Loucy (cell line): ENCODE measurements at regions not wholly inside any gene's neighbourhood (a gene's known extent, or its start where the extent isn't known, plus 50 kb on each side); places are given as distances from the start of the nearest gene placed in this dataset.

Source experiments
- H2AFZ ChIP-seq: fragments of 200-600 bp; sonication (generic); 2 replicates; pipeline ENCODE4 v1.6.0; 2016; ENCODE audit warnings: antibody characterized with exemption, mild to moderate bottlenecking, low read length, moderate library complexity
- H3F3A ChIP-seq: fragments of 200-600 bp; 2 replicates; pipeline ENCODE4 v1.6.0; 2016; ENCODE audit warnings: antibody characterized with exemption, low read depth, mild to moderate bottlenecking
- H3K27me3 ChIP-seq: fragments of 200-600 bp; sonication (generic); 2 replicates; pipeline ENCODE4 v1.6.1; 2014; ENCODE audit warnings: low read length, mild to moderate bottlenecking; ENCODE audit not compliant: insufficient read depth, poor library complexity, severe bottlenecking
- H3K36me3 ChIP-seq: fragments of 200-600 bp; sonication (generic); 2 replicates; pipeline ENCODE4 v1.6.1; 2016; ENCODE audit warnings: low read length; ENCODE audit not compliant: insufficient read depth
- H3K4me1 ChIP-seq: fragments of 200-600 bp; sonication (generic); 2 replicates; pipeline ENCODE4 v1.5.1; 2014; ENCODE audit warnings: low read length, mild to moderate bottlenecking; ENCODE audit not compliant: insufficient read depth, poor library complexity, severe bottlenecking
- H3K4me2 ChIP-seq: fragments of 200-600 bp; sonication (generic); 2 replicates; pipeline ENCODE4 v1.6.0; 2014; ENCODE audit warnings: antibody characterized with exemption, low read length, low read depth, mild to moderate bottlenecking; ENCODE audit not compliant: poor library complexity, severe bottlenecking
- H3K4me3 ChIP-seq: fragments of 200-600 bp; sonication (generic); 2 replicates; pipeline ENCODE4 v1.5.1; 2014; ENCODE audit warnings: low read length, mild to moderate bottlenecking, mixed read lengths; ENCODE audit not compliant: poor library complexity, severe bottlenecking
- H3K79me2 ChIP-seq: fragments of 200-600 bp; sonication (generic); 2 replicates; pipeline ENCODE4 v1.6.1; 2014; ENCODE audit warnings: low read length; ENCODE audit not compliant: insufficient read depth
- H3K9ac ChIP-seq: fragments of 200-600 bp; sonication (generic); 2 replicates; pipeline ENCODE4 v1.6.0; 2014; ENCODE audit warnings: mild to moderate bottlenecking, low read depth, low read length, moderate library complexity; ENCODE audit not compliant: poor library complexity, severe bottlenecking
- H3K9me2 ChIP-seq: fragments of 200-600 bp; sonication (generic); replicated peaks from 2 replicates; pipeline ENCODE4 v1.6.1; 2016; ENCODE audit warnings: low read depth, low read length, mixed read lengths
- H3K9me3 ChIP-seq: fragments of 200-600 bp; sonication (generic); 2 replicates; pipeline ENCODE4 v1.6.1; 2014; ENCODE audit warnings: mild to moderate bottlenecking, antibody characterized with exemption, low read length, low read depth; ENCODE audit not compliant: insufficient read depth
- H4K20me1 ChIP-seq: fragments of 200-600 bp; sonication (generic); 2 replicates; pipeline ENCODE4 v1.6.0; 2014; ENCODE audit warnings: antibody characterized with exemption, low read length, mild to moderate bottlenecking; ENCODE audit not compliant: insufficient read depth, poor library complexity, severe bottlenecking
- EZH2phosphoT487 ChIP-seq: fragments of 200-600 bp; IDR thresholded peaks from 2 replicates; pipeline ENCODE4 v1.6.1; 2018; ENCODE audit warnings: antibody characterized with exemption, mild to moderate bottlenecking, moderate library complexity, borderline replicate concordance
- TF ChIP-seq, protein P1 (sequence below): fragments of 200-600 bp; sonication (generic); conservative IDR thresholded peaks from 2 replicates; pipeline ENCODE4 v1.5.1; 2014; ENCODE audit warnings: mild to moderate bottlenecking, antibody characterized with exemption, low read length

DNA sequence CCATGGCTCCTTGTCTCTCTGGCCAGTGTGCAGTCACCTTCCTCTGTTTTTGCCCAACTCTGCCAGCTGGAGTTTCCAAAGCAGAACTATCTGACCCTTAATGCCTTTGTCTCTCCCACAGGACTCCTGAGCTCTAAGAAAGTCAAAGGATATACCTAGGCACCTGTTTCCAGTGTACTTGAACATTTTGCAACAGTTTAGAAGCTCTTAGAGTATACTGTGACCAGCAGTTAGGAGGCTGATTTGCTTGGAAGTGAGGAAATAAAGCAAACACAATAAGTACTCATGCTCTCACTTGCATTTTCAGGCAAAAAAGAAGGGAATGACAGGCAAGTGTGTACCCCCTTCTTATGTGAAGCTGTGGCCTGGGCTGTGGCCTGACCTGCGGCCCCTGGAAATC is 204.3 kb upstream of the PLET1 start:
- H3K4me2 ChIP-seq, result no peak overlapping the region
- H3K79me2 ChIP-seq, result no peaks in the 10 kb centered on the region
- TF ChIP-seq, protein P1, sequence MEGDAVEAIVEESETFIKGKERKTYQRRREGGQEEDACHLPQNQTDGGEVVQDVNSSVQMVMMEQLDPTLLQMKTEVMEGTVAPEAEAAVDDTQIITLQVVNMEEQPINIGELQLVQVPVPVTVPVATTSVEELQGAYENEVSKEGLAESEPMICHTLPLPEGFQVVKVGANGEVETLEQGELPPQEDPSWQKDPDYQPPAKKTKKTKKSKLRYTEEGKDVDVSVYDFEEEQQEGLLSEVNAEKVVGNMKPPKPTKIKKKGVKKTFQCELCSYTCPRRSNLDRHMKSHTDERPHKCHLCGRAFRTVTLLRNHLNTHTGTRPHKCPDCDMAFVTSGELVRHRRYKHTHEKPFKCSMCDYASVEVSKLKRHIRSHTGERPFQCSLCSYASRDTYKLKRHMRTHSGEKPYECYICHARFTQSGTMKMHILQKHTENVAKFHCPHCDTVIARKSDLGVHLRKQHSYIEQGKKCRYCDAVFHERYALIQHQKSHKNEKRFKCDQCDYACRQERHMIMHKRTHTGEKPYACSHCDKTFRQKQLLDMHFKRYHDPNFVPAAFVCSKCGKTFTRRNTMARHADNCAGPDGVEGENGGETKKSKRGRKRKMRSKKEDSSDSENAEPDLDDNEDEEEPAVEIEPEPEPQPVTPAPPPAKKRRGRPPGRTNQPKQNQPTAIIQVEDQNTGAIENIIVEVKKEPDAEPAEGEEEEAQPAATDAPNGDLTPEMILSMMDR, result no peak
- no peak for TF ChIP-seq EZH2phosphoT487
- H2AFZ ChIP-seq, result no peak overlapping the region
- no peaks in the 10 kb centered on the region for H3K4me1 ChIP-seq
- no peaks in the 10 kb centered on the region for H3F3A ChIP-seq
- no peak overlapping the region for H3K9ac ChIP-seq
- H3K9me2 ChIP-seq, result no peaks in the 10 kb centered on the region
- no peaks in the 10 kb centered on the region for H3K36me3 ChIP-seq
- no peaks in the 10 kb centered on the region for H4K20me1 ChIP-seq
- no peaks in the 10 kb centered on the region for H3K27me3 ChIP-seq
- H3K4me3 ChIP-seq, result no peak overlapping the region
- no peaks in the 10 kb centered on the region for H3K9me3 ChIP-seq

GRCh38 chr11:112465433-112466024 is 204.9 kb upstream of the PLET1 start:
- no peaks in the 10 kb centered on the region for H3K9me3 ChIP-seq
- H3K9ac ChIP-seq, result no peak overlapping the region
- H3F3A ChIP-seq, result no peaks in the 10 kb centered on the region
- H3K36me3 ChIP-seq, result no peaks in the 10 kb centered on the region
- no peaks in the 10 kb centered on the region for H3K9me2 ChIP-seq
- no peaks in the 10 kb centered on the region for H3K4me1 ChIP-seq
- no peak overlapping the region for H3K4me3 ChIP-seq
- no peaks in the 10 kb centered on the region for H3K27me3 ChIP-seq
- H2AFZ ChIP-seq, result no peak overlapping the region
- no peaks in the 10 kb centered on the region for H3K79me2 ChIP-seq
- H3K4me2 ChIP-seq, result no peak overlapping the region
- H4K20me1 ChIP-seq, result no peaks in the 10 kb centered on the region
- TF ChIP-seq, protein P1, result no peak
- TF ChIP-seq EZH2phosphoT487, result no peak

GRCh38 chr11:112467721-112468120 is 207.1 kb upstream of the PLET1 start:
- Histone ChIP-seq H4K20me1 (no peaks in the 10 kb centered on the region), H3K4me2 (no peak overlapping the region), H3F3A (no peaks in the 10 kb centered on the region), H2AFZ (no peak overlapping the region), H3K79me2 (no peaks in the 10 kb centered on the region), H3K9me3 (no peaks in the 10 kb centered on the region), H3K9ac (no peak overlapping the region), H3K27me3 (no peaks in the 10 kb centered on the region), H3K36me3 (no peaks in the 10 kb centered on the region), H3K4me1 (no peaks in the 10 kb centered on the region), H3K4me3 (no peak overlapping the region), H3K9me2 (no peaks in the 10 kb centered on the region)
- TF ChIP-seq, protein P1, result no peak
- no peak for TF ChIP-seq EZH2phosphoT487
